K562 (cell line): ENCODE measurements at regions not wholly inside any gene's neighbourhood (a gene's known extent, or its start where the extent isn't known, plus 50 kb on each side); places are given as distances from the start of the nearest gene placed in this dataset.

Experiments
- ATAC-seq: fragments of 200-7000 bp; cut with Tn5 transposase; 3 replicates; pipeline ENCODE4 v1.9.1; 2020; ENCODE audit warnings: moderate library complexity
- BruUV-seq: library from RNA; stranded (reverse); fragments of 400-500 nt; replicated peaks from 2 replicates; lab custom pipeline; 2021; lab: Mats Ljungman, UMichigan
- CTCF ChIA-PET: fragments of 300-600 bp; formaldehyde crosslinking; extraction: SDS; loops from one replicate; lab custom pipeline; 2021; ENCODE audit warnings: low intra/inter-chr PET ratio; lab: Yijun Ruan, JAX
- POLR2A ChIA-PET: fragments of 300-600, 350-650 bp; sonication (Branson Sonifier 250); formaldehyde crosslinking; extraction: SDS; loops from one replicate; lab custom pipeline; 2021; ENCODE audit warnings: antibody characterized with exemption, inconsistent platforms; lab: Yijun Ruan, JAX
- DNase-seq, 4 experiments: peaks; one replicate each; pipeline versions ENCODE4 v3.0.0 to v3.0.0-alpha.2; 2011 to 2018; ENCODE audit warnings: low spot score in 3 of 4, mixed read lengths in 3 of 4; ENCODE audit errors: extremely low read depth in 1 of 4
- FAIRE-seq: peaks from 2 replicates; lab custom pipeline; 2011; peaks lifted over from hg19 to GRCh38; lab: Jason Lieb, UNC
- H2AFZ ChIP-seq: 2 replicates; pipeline ENCODE4 v1.6.0; 2011; ENCODE audit warnings: low read depth, low read length, control low read depth, inconsistent platforms
- H3K27ac ChIP-seq: fragments of 200-600 bp; 3 replicates; pipeline ENCODE4 v1.8.0; 2011; ENCODE audit warnings: low read depth, mild to moderate bottlenecking, control low read depth, inconsistent platforms, low read length, moderate library complexity, mixed read lengths; ENCODE audit errors: extremely low read depth
- H3K27me3 ChIP-seq, 2 experiments: fragments of 300-600 bp in 1 of 2; 2 replicates in 1 of 2; 3 replicates in 1 of 2; pipeline versions ENCODE4 v1.6.0 to v1.8.0; 2011; ENCODE audit warnings: inconsistent platforms in 2 of 2, low read length in 2 of 2, mild to moderate bottlenecking in 1 of 2, mixed read lengths in 1 of 2, moderate library complexity in 1 of 2; ENCODE audit not compliant: control insufficient read depth in 2 of 2, insufficient read depth in 2 of 2
- H3K36me3 ChIP-seq: fragments of 300-600 bp; 3 replicates; pipeline ENCODE4 v1.8.0; 2011; ENCODE audit warnings: mild to moderate bottlenecking, low read length, inconsistent platforms; ENCODE audit not compliant: control insufficient read depth, insufficient read depth
- H3K4me1 ChIP-seq, 2 experiments: fragments of 200-600 bp in 1 of 2; replicated peaks in 1 of 2; 2 replicates in 1 of 2; 3 replicates in 1 of 2; pipeline versions ENCODE4 v1.5.1 to v1.8.0; 2011; ENCODE audit warnings: inconsistent platforms in 2 of 2, low read length in 2 of 2, mild to moderate bottlenecking in 1 of 2, mixed read lengths in 1 of 2, moderate library complexity in 1 of 2; ENCODE audit not compliant: control insufficient read depth in 2 of 2, insufficient read depth in 2 of 2
- H3K4me2 ChIP-seq: 2 replicates; pipeline ENCODE4 v1.6.1; 2011; ENCODE audit warnings: low read length, control low read depth, inconsistent platforms, mixed read lengths; ENCODE audit not compliant: insufficient read depth
- H3K4me3 ChIP-seq: fragments of 200-600 bp; sonication (generic), shearing (Covaris generic); 2 replicates; pipeline ENCODE4 v1.5.1; 2016; ENCODE audit warnings: control low read depth, inconsistent platforms
- H3K79me2 ChIP-seq: fragments of 200-600 bp; 3 replicates; pipeline ENCODE4 v1.8.0; 2011; ENCODE audit warnings: low read length, inconsistent platforms; ENCODE audit not compliant: control insufficient read depth, insufficient read depth
- H3K9ac ChIP-seq, 2 experiments: 2 replicates each; pipeline versions ENCODE4 v1.6.0 to v1.6.1; 2011; ENCODE audit warnings: low read depth in 2 of 2, low read length in 2 of 2, control low read depth in 1 of 2, inconsistent platforms in 1 of 2, mild to moderate bottlenecking in 1 of 2, mixed read lengths in 1 of 2; ENCODE audit not compliant: insufficient read depth in 1 of 2
- H3K9me1 ChIP-seq: one replicate; pipeline ENCODE4 v1.6.0; 2011; ENCODE audit warnings: inconsistent platforms, mild to moderate bottlenecking, low read length, moderate library complexity; ENCODE audit not compliant: control insufficient read depth, insufficient read depth
- H3K9me3 ChIP-seq: replicated peaks from 2 replicates; pipeline ENCODE4 v1.5.1; 2011; ENCODE audit warnings: low read depth, low read length, inconsistent platforms; ENCODE audit not compliant: control insufficient read depth, insufficient read depth
- H4K20me1 ChIP-seq: replicated peaks from 2 replicates; pipeline ENCODE4 v1.6.1; 2011; ENCODE audit warnings: low read length, inconsistent platforms, mixed read lengths; ENCODE audit not compliant: control insufficient read depth, insufficient read depth
- BCOR ChIP-seq: fragments of 450-650 bp; IDR thresholded peaks from 2 replicates; pipeline ENCODE4 v1.6.1; 2016
- FOXP4 ChIP-seq: sonication (generic); formaldehyde crosslinking; IDR thresholded peaks from 2 replicates; pipeline ENCODE4 v1.8.0; 2022; ENCODE audit warnings: mild to moderate bottlenecking, missing genetic modification reagents, borderline replicate concordance
- GABPB2 ChIP-seq: fragments of 250-450 bp; sonication (Bioruptor Pico); conservative IDR thresholded peaks from 2 replicates; pipeline ENCODE4 v1.5.1; 2021; ENCODE audit warnings: mild to moderate bottlenecking
- ILK ChIP-seq: fragments of 450-650 bp; IDR thresholded peaks from 2 replicates; pipeline ENCODE4 v1.6.1; 2016; ENCODE audit warnings: missing genetic modification characterization, low read depth, mild to moderate bottlenecking, missing compliant biosample characterization, moderate library complexity, borderline replicate concordance
- MAZ ChIP-seq, 2 experiments: fragments of 450-650 bp in 1 of 2; sonication (generic) in 1 of 2; formaldehyde crosslinking; IDR thresholded peaks in 1 of 2; conservative IDR thresholded peaks in 1 of 2; 2 replicates each; pipeline versions ENCODE4 v1.4.0 to v1.5.0; 2020; ENCODE audit warnings: mild to moderate bottlenecking in 1 of 2, missing genetic modification reagents in 1 of 2
- NR1H2 ChIP-seq: sonication (generic); formaldehyde crosslinking; IDR thresholded peaks from 2 replicates; pipeline ENCODE4 v1.4.0; 2020; ENCODE audit warnings: mild to moderate bottlenecking, missing genetic modification reagents
- SFPQ ChIP-seq: fragments of 200-400 bp; formaldehyde crosslinking; IDR thresholded peaks from 2 replicates; pipeline ENCODE4 v1.6.1; 2017; ENCODE audit warnings: mild to moderate bottlenecking, low read depth, low read length, moderate library complexity
- SMARCB1 ChIP-seq: IDR thresholded peaks from 2 replicates; pipeline ENCODE4 v1.6.1; 2011; ENCODE audit warnings: improper control_type of control experiment, low read depth; ENCODE audit not compliant: insufficient read length
- ZNF512 ChIP-seq: IDR thresholded peaks from 2 replicates; pipeline ENCODE4 v1.6.1; 2016; ENCODE audit warnings: missing genetic modification characterization, missing compliant biosample characterization
- WGBS: fragments of 100-300 bp; shearing (Covaris generic); methylation state at CpG from one replicate; pipeline ENCODE4 v1.1.6; 2016; ENCODE audit warnings: low coverage, mixed read lengths; ENCODE audit not compliant: insufficient coverage; ENCODE audit errors: missing lambda C conversion rate; 5-methylcytosine and 5-hydroxymethylcytosine counted together
- in situ Hi-C: fragments of 300-500 bp; cut with MboI; formaldehyde crosslinking; loops from 4 replicates; pipeline ENCODE4 v1.15.0; 2018; ENCODE audit warnings: inconsistent platforms, mixed read lengths
- intact Hi-C: fragments of 100-400 bp; cut with micrococcal nuclease; formaldehyde crosslinking; loops from 2 replicates; pipeline ENCODE4 v1.14.2; 2022

GRCh38 chr12:124451637-124452243, 115.7 kb downstream of the NCOR2 start:
- no peak for FAIRE-seq
- no peaks in the 10 kb centered on the region for H3K27me3 ChIP-seq
- no peak overlapping the region for H3K9ac ChIP-seq
- ChIA-PET CTCF (no interaction called here), POLR2A (interaction anchor here (0.6 to 0.8 kb wide), 2 partner anchors 58 to 399 kb away, joined by 3 to 5 read pairs; no protein-coding TSS in a partner anchor)
- no TSS peak for BruUV-seq
- H3K9me1 ChIP-seq = peaks cover 6% of the 10 kb centered on the region
- in situ Hi-C loops = no loop called here
- WGBS = 76% methylated on average over 5 of the region's 12 CpGs
- 0 out of 2 replicates have a peak, but pooled peaks cover 8% of the 10 kb centered on the region for H4K20me1 ChIP-seq
- no peak overlapping the region for H3K4me3 ChIP-seq
- no peak overlapping the region for H2AFZ ChIP-seq
- H3K79me2 ChIP-seq = no peaks in the 10 kb centered on the region
- no peak overlapping the region for H3K27ac ChIP-seq
- DNase-seq = no peak
- no peak overlapping the region for H3K4me2 ChIP-seq
- no peak for ATAC-seq
- H3K36me3 ChIP-seq = peaks cover 27% of the 10 kb centered on the region; the same call in 2 of the 3 replicates
- intact Hi-C loops = no loop called here
- H3K9me3 ChIP-seq = no peaks in the 10 kb centered on the region
- peaks cover 0 to 23% of the 10 kb centered on the region in 2 experiments; a peak in 2 of 5 replicates for H3K4me1 ChIP-seq
- TF ChIP-seq SMARCB1 (no peak), FOXP4 (CRISPR knock-in tag) (no peak), BCOR (no peak), MAZ (CRISPR knock-in tag; conservative IDR thresholded peaks at IDR 0.05 in 1 of 2, IDR thresholded peaks at IDR 0.05 in 1 of 2) (no peak), ILK (no peak), ZNF512 (no peak), NR1H2 (no peak), SFPQ (no peak), GABPB2 (CRISPR knock-in tag) (no peak)
